HG03565 (cell line): ENCODE measurements at regions not wholly inside any gene's neighbourhood (a gene's known extent, or its start where the extent isn't known, plus 50 kb on each side); places are given as distances from the start of the nearest gene placed in this dataset.
"Not testable (repeated sequence)": the region's sequence is repeated elsewhere in the genome, so short reads cannot be mapped to it uniquely, and the experiment has no call there.

Experiments used
- ATAC-seq: cut with Tn5 transposase; IDR thresholded peaks from one replicate; pipeline ENCODE4 v1.9.1; 2021; ENCODE audit warnings: mild to moderate bottlenecking, moderate library complexity; ENCODE audit not compliant: unreplicated experiment

DNA sequence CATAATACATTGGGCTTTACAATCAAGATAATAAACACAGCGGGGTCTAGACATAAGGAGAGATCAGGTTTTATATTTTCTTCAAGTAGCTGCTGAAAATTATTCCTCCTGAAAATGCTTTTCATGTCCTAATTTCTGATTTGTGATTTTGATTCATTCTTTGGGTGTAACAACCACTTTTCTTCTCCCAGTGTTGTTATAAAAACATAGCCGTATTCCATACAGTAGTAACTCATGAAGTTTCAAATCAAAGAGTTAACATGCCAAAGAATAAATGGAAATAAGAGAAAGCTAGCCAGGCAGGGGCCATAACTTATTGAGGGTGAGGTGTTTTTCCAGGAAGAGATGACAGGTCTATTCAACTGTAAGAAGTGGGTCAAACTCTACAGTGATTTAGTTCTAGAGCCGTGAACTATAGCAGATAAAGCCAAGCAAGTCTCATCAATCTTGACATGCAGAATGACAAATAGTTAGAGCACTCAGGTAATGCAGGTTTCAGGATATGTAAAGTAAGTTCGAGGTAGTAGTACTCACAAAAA lies 934.4 kb upstream of the SLITRK1 start:
- ATAC-seq, result no peak

DNA sequence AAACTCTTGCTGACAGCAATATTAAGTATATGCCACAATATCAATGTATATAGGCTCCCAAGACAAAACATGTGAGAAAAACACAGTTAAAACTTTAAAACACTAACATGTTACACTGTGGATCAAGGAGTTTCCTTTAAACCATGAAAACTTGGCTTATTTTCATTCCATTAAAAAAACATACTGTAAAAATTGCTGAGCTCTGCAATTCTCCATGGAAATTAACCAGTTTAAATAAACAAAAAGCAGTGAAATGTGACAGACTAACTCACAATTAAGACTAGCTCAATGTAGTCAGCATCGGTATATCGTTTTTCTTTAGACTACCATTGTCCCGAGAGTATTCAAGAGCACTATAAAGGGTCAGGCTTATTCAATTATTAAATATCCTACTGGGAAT lies 930.5 kb upstream of the SLITRK1 start:
- no peak for ATAC-seq

DNA sequence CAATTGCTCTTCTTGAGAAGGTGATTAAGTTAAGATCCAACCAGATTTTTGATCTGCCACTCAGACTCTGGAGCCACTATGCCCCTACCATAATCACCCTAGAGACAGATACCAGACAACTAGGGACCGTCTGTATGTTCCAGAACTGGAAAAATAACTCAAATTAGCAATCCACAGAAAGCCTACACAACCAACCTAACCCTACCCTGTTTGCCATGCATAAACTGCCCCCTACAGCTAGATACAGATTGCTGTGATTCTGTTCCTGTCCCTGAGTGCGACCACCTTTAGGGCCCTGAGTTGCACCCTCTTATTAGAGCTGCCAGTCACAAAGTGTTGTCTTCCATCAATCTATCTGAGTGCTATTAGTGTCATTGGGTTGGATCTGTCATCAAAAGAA lies 929.8 kb upstream of the SLITRK1 start:
- no peak for ATAC-seq

DNA sequence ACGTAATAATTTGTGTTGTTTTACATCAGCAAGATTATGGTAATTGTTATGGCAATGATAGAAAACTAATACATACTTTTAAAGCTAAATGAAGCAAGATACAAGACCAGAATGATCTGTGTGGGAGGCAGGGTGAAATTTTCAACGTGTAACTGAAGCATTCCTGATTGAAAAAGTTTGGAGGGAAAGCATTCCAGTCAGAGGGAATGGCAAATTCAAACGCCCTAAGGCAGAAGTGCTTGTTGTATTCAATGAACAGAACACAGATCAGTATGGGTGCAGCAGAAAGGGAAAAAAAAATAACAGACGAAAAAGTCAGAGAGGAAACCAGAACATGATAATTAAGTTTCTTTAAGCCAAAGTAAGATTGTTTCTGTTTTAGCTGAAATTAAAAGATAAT lies 928.5 kb upstream of the SLITRK1 start:
- no peak for ATAC-seq

DNA sequence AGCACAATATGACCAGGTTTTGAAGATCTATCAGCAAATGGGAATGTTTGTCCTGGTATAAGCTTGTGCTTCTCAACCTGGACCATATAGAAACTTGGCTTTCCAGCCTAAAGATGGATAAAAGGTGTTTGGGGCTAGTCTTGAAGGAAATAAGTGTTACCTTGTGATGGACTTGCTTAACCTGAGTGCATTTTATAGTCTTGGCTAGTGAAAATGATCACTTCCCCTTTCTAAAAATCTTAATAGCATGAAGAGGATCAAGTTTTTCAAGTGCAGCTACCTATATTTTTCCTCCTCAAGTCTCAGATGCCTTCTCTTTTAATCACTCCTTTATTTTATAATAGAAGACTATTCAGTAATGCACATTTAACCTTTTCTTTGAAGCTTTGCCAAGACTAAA lies 919.8 kb upstream of the SLITRK1 start:
- no peak for ATAC-seq

DNA sequence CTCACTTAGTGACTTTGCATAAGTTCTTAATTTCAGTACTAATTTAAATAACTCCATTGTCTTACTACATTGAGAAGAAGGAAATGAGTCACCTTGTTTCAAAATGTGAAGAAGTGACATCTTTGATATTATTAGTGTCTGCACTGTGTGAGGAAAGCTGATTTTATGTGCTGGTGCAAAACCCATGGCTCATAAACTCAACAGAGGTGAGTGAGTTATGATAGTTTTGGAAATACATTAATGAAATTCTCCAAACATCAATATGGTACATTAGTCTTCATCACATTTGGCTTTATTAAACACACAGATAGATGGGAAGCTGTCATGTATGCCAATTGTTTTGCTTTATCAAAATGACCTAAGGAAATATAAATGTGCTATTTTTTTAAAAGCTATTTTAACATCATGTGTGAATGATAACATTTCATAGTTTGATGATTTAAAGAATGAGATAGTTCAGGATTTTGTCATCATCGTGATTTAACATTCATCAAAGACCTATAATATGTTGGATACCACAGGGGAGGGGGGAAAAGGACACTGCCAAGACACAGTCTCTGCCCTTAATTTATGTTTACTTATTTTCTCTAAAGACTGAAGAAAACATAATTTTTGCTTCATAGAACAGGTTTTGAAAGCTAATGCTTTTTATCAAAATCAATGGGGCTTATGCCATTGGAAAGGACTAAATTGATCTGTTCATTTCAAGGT lies 902.3 kb upstream of the SLITRK1 start:
- ATAC-seq, result no peak

DNA sequence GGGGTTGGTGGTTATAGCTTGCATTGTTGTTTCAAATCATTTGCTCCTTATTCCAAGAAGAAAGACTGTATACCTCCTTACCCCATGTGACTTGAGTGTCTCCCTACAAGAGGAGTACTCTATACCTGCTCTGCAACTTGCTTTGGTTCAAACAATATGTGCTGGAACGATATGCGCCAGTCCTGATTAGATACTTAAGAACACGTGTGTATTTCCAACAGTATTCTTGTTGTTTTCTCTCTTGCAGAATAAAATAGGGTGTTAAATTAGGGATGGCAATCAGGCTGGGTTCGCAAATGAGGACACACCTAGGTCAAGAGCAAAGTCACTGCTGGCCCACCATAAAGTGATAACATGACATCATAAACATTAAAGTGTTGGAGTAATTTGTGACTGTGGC lies 895.0 kb upstream of the SLITRK1 start:
- ATAC-seq, result no peak

DNA sequence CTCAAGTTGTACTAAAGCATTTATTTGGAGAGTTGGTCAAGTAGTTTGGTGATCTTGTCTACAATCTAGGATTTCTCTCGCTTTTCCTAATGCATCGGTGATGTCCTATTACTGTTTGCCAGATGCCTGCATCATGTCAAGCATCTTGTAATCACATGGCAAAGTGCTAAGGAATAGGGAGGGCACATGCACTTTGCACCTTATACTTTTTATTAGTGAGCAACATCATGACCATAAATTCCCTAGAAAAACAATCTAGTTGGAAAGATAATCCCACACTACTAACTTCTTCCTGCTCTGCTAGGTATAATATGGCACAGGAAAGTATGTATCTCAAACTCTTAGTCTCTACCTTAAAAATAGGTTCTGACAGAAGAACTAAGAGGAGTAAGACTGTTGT lies 894.3 kb upstream of the SLITRK1 start:
- no peak for ATAC-seq

DNA sequence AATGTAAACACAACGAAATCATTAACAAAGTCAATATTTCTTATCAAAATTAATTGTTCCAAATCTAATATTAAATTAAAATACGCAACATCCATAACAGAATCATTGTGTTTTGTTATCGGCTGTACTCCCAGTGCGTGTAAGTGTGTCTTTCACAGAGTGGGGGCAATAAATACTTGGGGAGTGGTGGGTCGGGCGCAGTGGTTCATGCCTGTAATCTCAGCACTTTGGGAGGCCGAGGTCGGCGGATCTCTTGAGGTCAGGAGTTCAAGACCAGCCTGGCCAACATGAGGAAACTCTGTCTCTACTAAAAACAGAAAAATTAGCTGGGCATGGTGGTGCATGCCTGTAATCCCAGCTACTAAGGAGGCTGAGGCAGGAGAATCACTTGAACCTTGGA lies 893.6 kb upstream of the SLITRK1 start:
- not testable (repeated sequence) for ATAC-seq

DNA sequence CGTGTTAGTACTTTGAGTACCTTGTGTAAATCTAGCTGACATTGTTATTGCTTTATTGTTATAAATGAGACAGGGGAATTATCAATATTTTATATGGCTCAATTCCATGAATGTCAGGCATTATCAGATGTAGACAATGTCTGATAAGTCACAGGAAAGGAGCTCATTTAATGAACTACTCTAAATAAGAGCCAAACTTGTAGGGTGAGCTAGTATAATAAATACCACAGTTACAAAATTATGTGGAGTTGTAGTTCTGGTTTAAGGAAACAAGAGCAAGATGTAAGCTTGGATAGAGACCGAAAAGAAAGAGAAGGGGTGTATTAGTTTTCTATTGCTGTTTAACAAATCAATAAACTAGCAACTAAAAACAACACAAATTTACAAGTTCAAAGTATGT lies 891.8 kb upstream of the SLITRK1 start:
- ATAC-seq, result no peak

DNA sequence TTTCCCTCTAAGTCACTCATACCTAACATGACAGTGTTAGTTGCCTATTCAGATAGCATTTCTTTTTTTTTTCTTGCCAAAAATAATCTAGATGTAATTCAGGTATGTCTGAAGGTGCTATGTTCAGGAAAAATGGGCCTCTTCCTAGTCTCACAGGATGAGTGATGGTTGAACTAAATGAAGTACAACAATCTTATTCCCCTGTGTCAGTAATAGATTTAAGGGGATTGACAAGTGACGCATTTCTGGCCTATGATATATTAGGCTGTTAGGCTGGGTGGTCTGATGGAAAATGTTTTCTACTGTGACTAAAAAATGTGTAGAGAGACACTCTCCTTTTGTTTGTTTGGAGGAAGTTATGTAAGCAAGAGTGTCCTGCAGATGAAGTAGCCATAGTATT lies 878.7 kb upstream of the SLITRK1 start:
- ATAC-seq, result no peak

DNA sequence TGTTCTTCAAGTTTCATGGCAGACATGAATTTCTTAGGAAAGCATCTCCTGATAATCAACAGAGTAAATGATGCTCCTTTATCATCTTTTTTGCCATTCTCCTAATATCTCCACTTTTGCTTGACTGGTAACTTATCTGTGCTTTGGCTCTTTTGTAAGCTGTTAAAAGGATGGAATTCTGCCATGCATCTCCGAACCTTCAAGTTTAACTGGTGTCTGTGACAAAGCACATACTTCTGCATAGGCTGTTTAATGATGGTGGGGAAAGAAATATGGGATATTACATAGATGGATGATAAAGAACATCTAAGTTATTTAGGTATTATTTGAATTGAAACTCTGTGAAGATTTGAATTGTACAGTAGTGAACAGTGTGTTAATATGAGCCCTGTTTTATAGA lies 866.9 kb upstream of the SLITRK1 start:
- no peak for ATAC-seq

DNA sequence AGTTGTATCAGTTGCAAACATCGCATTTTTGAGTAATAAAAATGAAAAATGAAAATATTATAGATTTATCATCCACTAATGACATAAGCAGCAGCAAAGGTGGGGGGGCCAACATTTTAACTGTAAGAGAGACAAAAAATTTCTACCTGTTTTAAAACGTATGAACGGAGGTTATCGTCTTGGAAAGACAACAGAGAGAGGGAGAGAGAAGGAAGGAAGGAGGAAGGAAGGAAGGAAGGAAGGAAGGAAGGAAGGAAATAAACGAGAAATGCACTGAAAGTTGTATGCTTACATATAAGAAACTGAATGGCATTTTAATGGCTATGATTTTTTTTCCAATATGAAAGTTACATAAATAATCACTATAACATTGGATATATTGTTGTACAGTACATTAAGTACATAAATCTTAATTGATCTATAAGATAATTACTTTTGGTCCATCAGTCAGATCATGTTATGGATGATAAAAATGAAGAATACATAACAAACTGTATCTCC lies 862.8 kb upstream of the SLITRK1 start:
- no peak for ATAC-seq

DNA sequence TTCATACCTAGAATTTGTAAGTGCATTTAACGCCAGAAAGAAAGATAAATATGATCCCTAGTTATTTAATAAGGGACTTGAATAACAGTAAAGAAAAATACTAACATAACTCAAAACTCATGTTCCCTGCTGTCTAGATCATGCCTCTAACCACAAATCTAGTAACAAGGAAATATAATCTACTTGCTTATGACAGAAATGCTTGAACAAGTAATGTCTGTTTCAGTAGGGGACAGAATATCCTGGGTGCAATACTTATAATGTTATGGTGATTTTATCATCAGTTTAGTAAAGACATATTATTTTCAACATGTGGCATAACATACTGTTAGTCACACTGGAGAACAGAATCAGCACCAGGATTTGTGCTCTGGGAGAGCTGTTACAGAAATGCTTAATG lies 861.9 kb upstream of the SLITRK1 start:
- ATAC-seq, result no peak

DNA sequence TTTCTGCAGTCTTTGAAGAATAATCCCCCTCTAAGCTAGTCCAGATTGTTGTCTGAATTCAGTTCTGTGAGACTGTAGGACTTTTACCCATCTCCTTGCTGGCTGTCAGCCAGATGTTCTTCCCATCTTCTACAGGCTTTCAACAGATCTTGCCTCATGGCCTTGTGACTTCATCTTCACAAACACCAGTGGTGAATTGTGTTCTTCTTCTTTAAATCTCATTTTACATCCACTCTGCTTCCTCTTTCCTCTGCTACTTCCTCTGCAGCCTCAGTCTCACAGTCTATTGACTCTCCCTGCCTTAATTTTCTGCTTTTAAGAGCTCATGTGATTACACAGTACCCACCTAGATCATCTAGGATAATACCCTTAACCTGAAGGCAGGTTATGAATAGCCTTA lies 859.0 kb upstream of the SLITRK1 start:
- ATAC-seq, result no peak

DNA sequence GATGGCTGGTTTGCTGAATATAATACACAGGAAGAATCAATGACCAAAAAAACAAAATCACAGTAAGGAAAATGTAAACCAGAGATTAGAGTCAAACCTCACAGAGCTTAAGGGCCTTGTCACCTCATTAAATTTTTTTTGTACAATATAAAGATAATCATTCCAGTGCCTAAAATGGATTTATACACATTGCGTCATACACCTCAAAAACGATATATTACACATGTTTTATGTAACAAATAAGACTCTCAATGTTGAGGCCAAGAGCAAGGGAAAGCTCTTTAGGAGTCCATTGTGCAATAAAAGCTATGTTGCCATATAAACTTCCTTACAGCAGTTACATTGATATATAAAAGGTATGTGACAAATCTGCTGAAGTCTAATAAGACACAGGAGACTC lies 856.7 kb upstream of the SLITRK1 start:
- no peak for ATAC-seq

DNA sequence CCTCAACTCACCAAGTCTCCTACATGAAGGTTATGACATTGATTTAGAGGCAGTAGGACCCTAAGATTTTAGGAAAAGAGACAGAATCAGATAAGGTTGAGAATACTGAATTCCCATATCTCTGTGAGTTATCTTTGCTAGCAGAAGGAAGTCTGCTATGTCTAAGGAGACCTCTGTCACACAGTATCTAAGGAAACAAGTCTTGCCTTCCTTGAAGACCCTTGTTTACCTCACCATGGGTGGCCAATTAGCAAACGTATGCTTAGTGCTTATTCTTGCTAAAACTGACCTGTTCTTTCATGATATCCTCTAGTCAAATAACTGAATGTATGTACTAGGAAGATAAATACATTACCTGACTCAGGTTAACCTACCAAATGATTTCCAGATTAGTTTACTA lies 855.4 kb upstream of the SLITRK1 start:
- ATAC-seq, result no peak

DNA sequence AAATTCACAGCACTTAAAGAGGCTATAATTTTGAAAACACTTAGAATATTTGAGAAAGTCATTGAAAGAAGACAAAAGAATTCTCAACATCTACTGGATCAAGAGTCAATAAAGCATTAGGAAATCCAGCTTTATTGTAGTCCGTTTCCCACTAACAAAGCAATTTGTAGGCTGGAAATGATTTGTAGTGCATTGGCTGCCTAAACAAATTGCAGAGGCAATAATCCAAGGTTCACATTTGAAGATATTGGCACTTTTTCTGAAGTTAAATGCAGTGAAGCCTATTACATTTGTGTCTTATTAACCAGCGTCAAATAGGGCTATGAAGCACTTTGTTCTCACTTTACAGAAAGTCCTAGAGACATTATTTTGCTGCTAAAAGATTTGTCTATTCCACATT lies 848.1 kb upstream of the SLITRK1 start:
- ATAC-seq, result no peak

DNA sequence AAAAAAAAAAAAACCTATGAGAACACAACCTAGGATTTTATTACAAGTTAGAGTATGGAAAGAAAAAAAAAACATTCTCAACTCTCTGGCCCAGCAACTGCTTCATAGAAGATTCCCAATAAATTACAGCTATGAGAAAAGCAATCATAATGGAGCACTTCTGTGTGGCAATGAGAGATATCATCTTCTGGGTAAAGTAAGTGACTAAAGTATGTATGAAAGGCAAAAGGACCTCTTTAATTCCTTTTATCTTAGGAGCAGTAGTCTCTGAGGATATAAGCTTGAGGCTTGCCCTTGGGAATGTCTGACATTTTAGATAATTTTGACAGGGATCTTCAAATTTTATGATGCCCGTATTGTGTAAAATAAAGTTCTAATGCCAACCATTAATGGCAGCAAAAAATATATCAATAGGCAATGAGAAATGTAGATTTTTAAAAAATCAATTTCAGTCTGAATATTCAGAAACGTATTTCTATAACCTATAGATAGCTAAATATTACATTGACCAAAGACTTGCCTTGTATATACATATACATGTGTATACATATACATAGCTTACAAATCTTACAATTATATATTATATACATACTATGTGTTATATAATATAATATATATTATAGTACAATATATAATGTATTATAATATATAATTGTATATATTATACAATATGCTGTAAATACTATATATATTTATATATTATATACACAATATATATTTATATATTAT lies 823.9 kb upstream of the SLITRK1 start:
- ATAC-seq, result no peak

DNA sequence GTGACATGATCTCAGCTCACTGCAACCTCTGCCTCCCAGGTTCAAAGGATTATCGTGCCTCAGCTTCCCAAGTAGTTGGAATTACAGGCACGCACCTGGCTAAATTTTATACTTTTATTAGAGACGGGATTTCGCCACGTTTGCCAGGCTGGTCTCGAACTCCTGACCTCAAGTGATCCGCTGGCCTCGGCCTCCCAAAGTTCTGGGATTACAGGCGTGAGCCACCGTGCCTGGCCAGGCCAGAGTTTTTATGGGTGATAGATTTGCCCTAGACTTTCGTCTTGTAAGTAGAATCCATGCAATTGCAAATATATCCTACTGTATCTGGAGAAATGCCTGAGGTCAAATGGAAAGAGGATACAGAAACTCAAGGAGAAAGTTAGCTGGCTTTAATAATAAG lies 819.9 kb upstream of the SLITRK1 start:
- ATAC-seq, result no peak

DNA sequence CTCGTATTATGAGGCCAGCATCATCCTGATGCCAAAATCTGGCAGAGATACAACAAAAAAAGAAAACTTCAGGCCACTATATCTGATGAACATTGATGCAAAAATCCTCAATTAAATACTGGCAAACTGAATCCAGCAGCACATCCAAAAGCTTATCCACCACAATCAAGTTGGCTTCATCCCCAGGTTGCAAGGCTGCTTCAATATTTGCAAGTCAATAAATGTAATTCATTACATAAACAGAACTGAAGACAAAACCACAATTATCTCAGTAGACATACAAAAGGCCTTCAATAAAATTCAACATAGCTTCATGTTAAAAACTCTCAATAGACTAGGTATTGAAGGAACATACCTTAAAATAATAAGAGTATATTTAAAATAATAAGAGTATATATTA lies 815.3 kb upstream of the SLITRK1 start:
- not testable (repeated sequence) for ATAC-seq

DNA sequence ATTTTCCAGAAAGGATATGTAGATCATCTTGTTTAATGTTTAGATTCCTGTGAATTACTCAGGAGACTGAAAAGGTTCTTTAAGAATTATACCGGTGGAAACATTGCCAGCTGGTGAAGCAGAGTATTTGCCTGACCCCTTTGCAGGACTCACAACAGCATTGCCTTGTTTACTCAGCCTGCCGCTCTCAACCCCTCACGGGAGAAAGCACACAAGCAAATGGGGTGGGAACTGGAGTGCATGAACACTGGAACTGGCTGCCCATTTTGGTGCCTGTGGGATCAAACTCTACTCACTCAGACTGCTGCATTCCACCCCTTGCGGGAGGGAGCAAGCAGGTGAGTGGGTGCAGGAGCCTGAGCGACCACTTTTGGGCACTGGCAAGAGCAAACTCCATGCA lies 804.7 kb upstream of the SLITRK1 start:
- no peak for ATAC-seq
